Bone marrow (tissue), 2 donors: ENCODE measurements at regions not wholly inside any gene's neighbourhood (a gene's known extent, or its start where the extent isn't known, plus 50 kb on each side); places are given as distances from the start of the nearest gene placed in this dataset.
"Not testable (repeated sequence)": the region's sequence is repeated elsewhere in the genome, so short reads cannot be mapped to it uniquely, and the experiment has no call there.

Source experiments
- DNase-seq, 2 donors: peaks; one replicate each; lab custom pipeline; 2025; lab: John Stamatoyannopoulos, UW

DNA sequence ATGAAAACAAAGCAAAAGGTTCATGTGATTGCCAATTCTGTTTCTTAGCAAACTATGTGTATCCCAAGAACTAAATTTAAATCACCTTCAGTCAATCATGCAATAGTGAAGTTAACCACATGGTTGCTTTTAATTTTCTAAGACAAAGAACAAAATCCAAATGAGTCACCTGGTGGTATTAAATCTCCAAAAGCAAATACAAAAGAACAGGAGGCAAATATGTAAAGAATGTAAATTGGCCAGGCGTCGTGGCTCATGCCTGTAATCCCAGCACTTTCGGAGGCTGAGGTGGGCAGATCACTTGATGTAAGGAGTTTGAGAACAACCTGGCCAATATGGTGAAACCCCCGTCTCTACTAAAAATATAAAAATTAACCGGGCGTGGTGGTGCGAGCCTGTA is 54.2 kb upstream of the PIK3R4 start:
- DNase-seq = no peak

- no peak for DNase-seq
These were observed 54.8 kb upstream of the PIK3R4 start for GRCh38 chr3:130801473-130801872.

GRCh38 chr3:130811557-130811956 is 64.9 kb upstream of the PIK3R4 start:
- no peak for DNase-seq

DNA sequence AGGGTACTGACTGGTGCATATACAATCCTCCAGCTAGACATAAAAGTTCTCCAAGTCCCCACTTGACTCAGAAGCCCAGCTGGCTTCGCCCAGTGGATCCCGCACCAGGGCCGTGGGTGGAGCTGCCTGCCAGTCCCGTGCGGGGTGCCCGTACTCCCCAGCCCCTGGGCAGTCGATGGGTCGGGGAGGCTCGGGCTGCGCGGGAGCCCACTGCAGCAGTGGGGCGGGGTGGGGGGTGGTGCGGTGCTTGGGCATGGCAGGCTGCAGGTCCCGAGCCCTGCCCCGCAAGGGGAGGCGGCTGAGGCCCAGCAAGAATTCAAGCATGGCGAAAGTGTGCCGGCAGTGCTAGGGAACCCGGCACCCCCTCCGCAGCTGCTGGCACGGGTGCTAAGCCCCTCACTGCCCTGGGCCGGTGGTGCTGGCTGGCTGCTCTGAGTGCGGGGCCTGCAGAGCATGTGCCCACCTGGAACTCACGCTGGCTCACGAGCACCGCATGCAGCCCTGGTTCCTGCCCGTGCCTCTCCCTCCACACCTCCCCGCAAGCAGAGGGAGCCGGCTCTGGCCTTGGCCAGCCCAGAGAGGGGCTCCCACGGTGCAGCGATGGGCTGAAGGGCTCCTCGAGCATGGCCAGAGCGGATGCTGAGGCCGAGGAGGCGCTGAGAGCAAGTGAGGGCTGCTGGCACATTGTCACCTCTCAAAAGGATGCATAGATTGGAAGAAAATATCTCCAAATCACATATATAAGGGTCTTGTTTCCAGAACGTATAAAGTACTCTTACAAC is 68.3 kb upstream of the PIK3R4 start:
- DNase-seq = no peak

GRCh38 chr3:130816561-130817445 is 70.2 kb upstream of the PIK3R4 start:
- DNase-seq = no peak

GRCh38 chr3:130818066-130818465 is 71.4 kb upstream of the PIK3R4 start:
- DNase-seq = not testable (repeated sequence)

DNA sequence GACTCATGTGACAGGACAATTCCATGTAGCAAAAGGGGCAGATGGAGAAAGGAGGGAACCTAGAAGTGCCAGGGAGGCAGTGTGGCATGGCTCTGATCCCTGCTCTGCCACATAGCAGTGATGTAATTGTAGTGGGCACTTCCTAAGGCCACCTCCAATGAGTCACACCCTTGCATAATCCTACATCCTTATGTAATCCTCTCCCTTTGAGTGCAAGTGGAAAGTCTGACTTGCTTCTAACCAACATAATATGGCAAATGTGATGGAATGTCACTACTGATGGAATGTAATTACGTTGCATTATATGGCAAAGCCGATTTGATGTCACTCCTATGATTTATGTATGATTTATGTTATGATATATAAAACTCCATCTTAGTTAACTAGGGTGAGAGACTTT is 72.9 kb upstream of the ATP2C1 start:
- DNase-seq = peak; percentile 9 to 49

GRCh38 chr3:130821806-130822205 is 72.1 kb upstream of the ATP2C1 start:
- DNase-seq = no peak

- DNase-seq = no peak
These were observed 70.5 kb upstream of the ATP2C1 start for GRCh38 chr3:130823241-130823884.

GRCh38 chr3:130823996-130824395 is 69.9 kb upstream of the ATP2C1 start:
- DNase-seq = no peak

DNA sequence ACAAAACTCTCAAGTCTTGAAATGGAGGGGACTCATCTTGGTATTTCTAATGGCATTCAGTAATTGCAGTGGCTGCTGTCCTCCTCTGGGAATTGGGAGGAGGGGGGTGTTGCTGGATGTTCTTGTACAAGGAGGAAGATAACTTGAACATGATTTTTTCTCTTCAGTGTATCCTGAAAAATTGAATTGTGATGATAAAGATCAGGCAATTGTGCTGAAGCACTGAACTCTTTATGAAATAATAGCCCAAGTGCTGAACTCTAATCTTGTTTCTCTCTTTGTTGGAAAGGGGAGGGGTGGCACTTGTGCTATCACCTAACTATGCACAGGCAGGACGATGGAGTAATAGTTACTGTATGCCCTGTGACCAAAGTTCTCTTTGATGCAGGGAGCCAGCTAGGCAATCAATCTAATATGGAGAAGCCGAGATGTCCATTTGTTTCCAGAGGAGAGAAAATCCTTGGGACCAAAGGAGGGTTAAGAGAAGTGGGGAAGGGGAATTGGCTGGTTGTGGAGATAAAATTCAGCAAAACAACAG is 68.1 kb upstream of the ATP2C1 start:
- DNase-seq = no peak

GRCh38 chr3:130826516-130827182 is 67.2 kb upstream of the ATP2C1 start:
- DNase-seq = no peak

DNA sequence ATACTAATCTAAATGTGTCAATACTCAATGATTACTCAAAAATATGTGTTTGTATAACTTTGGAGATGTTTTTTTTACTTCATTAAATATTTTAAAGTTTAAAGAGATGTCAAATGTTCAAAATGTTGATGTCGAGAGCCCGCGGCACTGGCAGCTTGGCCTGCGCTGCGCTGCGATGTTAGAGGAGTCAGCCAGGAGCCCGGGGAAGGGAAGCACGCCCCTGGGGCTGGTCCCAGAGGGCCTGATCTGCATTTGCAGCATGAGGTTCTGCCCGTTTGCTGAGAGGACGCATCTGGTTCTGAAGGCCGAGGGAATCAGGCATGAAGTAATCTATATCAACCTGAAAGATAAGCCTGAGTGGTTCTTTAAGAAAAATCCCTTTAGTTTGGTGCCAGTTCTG is 66.4 kb upstream of the ATP2C1 start:
- DNase-seq = no peak

DNA sequence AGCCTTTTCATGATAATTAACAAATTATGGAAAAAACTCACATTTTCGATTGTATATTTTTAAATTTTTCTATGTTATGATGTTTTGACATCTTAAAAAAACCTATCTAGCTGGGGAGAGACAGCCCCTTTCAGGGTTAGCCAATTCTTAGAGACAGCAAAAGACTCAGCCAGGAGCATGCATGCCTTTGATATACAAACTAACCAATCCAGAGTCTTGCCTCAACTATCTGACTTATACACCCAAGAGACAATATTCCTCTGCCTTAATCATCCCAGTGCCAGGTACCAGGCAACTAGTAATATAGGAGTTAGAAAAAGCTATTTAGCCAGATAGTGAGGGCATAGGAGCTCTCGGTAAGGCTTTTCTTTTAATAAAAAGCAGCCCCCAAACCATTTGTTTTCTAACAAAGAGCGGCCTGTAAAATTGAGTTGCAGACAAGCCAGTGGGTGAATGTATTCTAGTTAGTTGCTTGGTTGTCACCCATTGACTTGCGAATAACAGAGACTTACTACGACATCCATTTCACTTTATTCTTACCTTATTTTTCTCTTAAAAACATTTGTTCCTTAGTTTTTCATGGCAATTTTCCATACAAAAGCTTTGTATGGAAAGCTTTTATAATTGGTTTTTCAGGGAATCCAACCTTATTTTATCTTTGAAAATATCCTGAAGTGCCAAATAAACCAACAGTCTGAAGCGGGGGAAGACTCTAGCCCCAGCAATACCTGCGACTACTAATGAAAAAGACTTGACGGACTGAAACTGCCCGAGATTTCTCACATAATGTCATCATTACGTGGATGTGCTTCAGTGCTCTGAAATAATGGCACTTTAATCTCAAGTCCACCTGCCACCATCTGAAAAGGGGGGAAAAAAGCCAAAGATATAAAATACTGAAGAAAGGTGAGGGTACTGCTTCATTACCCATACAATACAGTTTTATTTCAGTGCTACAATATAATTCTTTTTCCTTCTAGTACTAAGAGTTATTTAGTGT is 64.6 kb upstream of the ATP2C1 start:
- no peak for DNase-seq

DNA sequence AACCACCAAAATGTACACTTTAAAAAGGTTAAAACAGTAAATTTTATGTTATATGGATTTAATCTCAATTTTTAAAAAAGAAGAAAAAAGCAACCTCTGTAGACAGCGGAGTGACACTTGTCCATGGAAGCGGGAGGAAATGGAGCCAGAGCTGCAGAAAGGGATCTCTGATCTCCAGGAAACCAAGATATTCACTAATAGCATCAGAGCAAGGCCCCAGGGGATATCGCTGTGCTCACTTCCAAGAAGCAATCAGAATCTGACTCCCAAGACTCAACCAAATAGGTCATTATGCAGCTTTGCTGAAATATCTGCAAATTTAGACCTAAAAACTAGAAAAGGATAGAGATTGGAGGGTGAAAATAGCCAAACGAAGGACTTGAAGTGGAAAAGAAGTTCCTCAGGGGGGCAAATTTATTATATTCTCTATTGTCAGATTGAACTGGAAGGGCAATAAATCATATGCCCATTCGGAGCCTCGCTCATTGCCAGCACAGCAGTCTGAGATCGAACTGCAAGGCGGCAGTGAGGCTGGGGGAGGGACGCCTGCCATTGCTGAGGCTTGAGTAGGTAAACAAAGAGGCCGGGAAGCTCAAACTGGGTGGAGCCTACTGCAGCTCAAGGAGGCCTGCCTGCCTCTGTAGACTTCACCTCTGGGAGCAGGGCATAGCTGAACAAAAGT is 62.0 kb upstream of the ATP2C1 start:
- DNase-seq = no peak

DNA sequence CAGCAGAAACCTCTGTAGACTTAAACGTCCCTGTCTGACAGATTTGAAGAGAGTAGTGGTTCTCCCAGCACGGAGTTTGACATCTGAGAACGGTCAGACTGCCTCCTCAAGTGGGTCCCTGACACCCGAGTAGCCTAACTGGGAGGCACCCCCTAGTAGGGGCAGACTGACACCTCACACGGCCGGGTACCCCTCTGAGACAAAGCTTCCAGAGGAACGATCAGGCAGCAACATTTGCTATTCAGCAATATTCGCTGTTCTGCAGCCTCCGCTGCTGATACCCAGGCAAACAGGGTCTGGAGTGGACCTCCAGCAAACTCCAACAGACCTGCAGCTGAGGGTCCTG is 61.5 kb upstream of the ATP2C1 start:
- DNase-seq = not testable (repeated sequence)

- DNase-seq = no peak
These were observed 59.4 kb upstream of the ATP2C1 start for GRCh38 chr3:130834476-130834875.

- DNase-seq = no peak
These were observed 58.4 kb upstream of the ATP2C1 start for GRCh38 chr3:130835483-130835882.

DNA sequence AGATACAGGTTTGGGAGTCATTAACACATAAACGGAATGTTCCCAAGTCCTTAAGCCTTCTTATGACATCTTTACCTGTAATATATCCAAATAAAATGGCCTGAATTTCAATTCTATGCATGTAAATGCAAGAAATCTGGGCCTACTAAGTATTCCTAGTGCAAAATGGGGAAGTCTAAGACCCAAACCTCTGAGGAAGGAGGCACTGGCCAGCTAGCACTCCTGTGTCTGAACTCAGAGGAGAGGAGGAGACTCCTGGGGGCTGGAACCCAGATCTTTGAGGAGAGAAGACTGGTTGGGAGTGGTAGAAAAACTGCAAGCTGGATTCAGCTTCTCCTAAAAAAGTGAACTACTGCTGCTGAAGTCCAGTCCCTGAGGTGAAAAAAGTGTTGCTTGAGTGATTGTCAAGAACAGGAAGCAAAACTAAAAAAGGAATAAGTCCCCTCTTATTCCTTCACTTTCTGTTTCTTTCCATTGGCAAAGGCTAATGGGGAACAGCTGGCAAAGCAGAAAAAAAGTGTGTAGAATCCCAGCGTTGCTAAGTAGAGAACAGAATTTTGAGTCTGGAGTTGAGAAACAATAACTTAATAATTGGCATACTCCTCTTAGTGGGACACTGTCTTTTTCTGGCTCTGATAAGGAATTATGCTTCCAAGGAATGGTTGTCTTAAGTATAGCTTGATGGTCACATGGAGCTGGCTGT is 54.8 kb upstream of the ATP2C1 start:
- DNase-seq = peak in 1 of 2 donors; percentile 36
